SK-N-SH (cell line): ENCODE measurements at regions not wholly inside any gene's neighbourhood (a gene's known extent, or its start where the extent isn't known, plus 50 kb on each side); places are given as distances from the start of the nearest gene placed in this dataset.

Experiments
- CTCF ChIA-PET: fragments of 300-600, 350-600 bp; formaldehyde crosslinking; extraction: SDS; loops from one replicate; lab custom pipeline; 2021; lab: Yijun Ruan, JAX
- POLR2A ChIA-PET: fragments of 350-600 bp; sonication (Branson Sonifier 250); formaldehyde crosslinking; extraction: SDS; loops from one replicate; lab custom pipeline; 2020; ENCODE audit warnings: antibody characterized with exemption, inconsistent platforms; lab: Yijun Ruan, JAX
- DNase-seq: peaks from one replicate; pipeline ENCODE4 v3.0.0; 2012
- H2AFZ ChIP-seq: fragments of 200-600 bp; sonication (generic); 2 replicates; pipeline ENCODE4 v1.8.1; 2016; ENCODE audit warnings: antibody characterized with exemption, mild to moderate bottlenecking, low read depth
- H3F3A ChIP-seq: fragments of 200-600 bp; sonication (generic); replicated peaks from 2 replicates; pipeline ENCODE3; 2016; ENCODE audit warnings: antibody characterized with exemption, mild to moderate bottlenecking; ENCODE audit not compliant: insufficient read depth
- H3K27ac ChIP-seq, 2 experiments: fragments of 200-500 bp in 1 of 2; fragments of 200-600 bp in 1 of 2; sonication (Bioruptor generic) in 1 of 2; sonication (generic), shearing (Covaris generic) in 1 of 2; 2 replicates each; pipeline versions ENCODE4 v1.5.1 to v1.6.1; 2014 to 2016; ENCODE audit warnings: low read depth in 2 of 2, inconsistent platforms in 1 of 2, low read length in 1 of 2, mild to moderate bottlenecking in 1 of 2, mixed read lengths in 1 of 2
- H3K27me3 ChIP-seq: fragments of 200-600 bp; sonication (generic), shearing (Covaris generic); 2 replicates; pipeline ENCODE4 v1.6.1; 2016; ENCODE audit warnings: mixed run types; ENCODE audit not compliant: insufficient read depth
- H3K36me3 ChIP-seq, 2 experiments: fragments of 200-500 bp in 1 of 2; fragments of 200-600 bp in 1 of 2; sonication (Bioruptor generic) in 1 of 2; sonication (generic) in 1 of 2; replicated peaks in 1 of 2; 2 replicates each; pipeline versions ENCODE3 to v1.5.1; 2014 to 2016; ENCODE audit warnings: low read length in 1 of 2, mild to moderate bottlenecking in 1 of 2; ENCODE audit not compliant: insufficient read depth in 2 of 2, control insufficient read depth in 1 of 2
- H3K4me1 ChIP-seq, 2 experiments: fragments of 200-500 bp in 1 of 2; fragments of 200-600 bp in 1 of 2; sonication (Bioruptor generic) in 1 of 2; sonication (generic), shearing (Covaris generic) in 1 of 2; 2 replicates each; pipeline versions ENCODE4 v1.5.1 to v1.6.1; 2014 to 2016; ENCODE audit warnings: low read depth in 1 of 2, low read length in 1 of 2, mixed run types in 1 of 2; ENCODE audit not compliant: insufficient read depth in 2 of 2, control insufficient read depth in 1 of 2
- H3K4me2 ChIP-seq: fragments of 200-600 bp; sonication (generic), shearing (Covaris generic); 2 replicates; pipeline ENCODE4 v1.6.1; 2017; ENCODE audit warnings: mixed run types
- H3K4me3 ChIP-seq, 2 experiments: fragments of 200-500 bp in 1 of 2; fragments of 200-600 bp in 1 of 2; sonication (Bioruptor generic) in 1 of 2; sonication (generic), shearing (Covaris generic) in 1 of 2; 2 replicates each; pipeline versions ENCODE4 v1.5.1 to v1.8.1; 2014 to 2016; ENCODE audit warnings: low read depth in 2 of 2, inconsistent platforms in 1 of 2, low read length in 1 of 2, mild to moderate bottlenecking in 1 of 2, mixed read lengths in 1 of 2, moderate library complexity in 1 of 2
- H3K79me2 ChIP-seq: fragments of 200-600 bp; sonication (generic); 2 replicates; pipeline ENCODE4 v1.8.1; 2017; ENCODE audit warnings: mild to moderate bottlenecking; ENCODE audit not compliant: insufficient read depth
- H3K9ac ChIP-seq: fragments of 200-600 bp; sonication (generic); 2 replicates; pipeline ENCODE4 v1.6.1; 2017; ENCODE audit warnings: mixed run types
- H3K9me2 ChIP-seq: fragments of 200-600 bp; sonication (generic); 2 replicates; pipeline ENCODE4 v1.6.1; 2017; ENCODE audit warnings: mixed run types
- H3K9me3 ChIP-seq: fragments of 200-600 bp; sonication (generic); 2 replicates; pipeline ENCODE4 v1.6.1; 2017; ENCODE audit warnings: mixed run types, mild to moderate bottlenecking, moderate library complexity
- H4K20me1 ChIP-seq: fragments of 200-600 bp; sonication (generic); 2 replicates; pipeline ENCODE4 v1.6.1; 2017; ENCODE audit warnings: mild to moderate bottlenecking, mixed run types; ENCODE audit not compliant: insufficient read depth
- EP300 ChIP-seq, 2 experiments: IDR thresholded peaks; 2 replicates each; pipeline versions ENCODE4 v1.4.0 to v1.6.1; 2012; ENCODE audit warnings: borderline replicate concordance in 1 of 2, low read depth in 1 of 2, low read length in 1 of 2
- EZH2phosphoT487 ChIP-seq: fragments of 200-600 bp; sonication (generic); IDR thresholded peaks from 2 replicates; pipeline ENCODE4 v1.6.1; 2017; ENCODE audit warnings: low read depth, mixed run types, mild to moderate bottlenecking, antibody characterized with exemption, moderate library complexity, borderline replicate concordance
- FOSL2 ChIP-seq: IDR thresholded peaks from 2 replicates; pipeline ENCODE4 v1.4.0; 2012; ENCODE audit warnings: low read depth, mild to moderate bottlenecking, moderate library complexity, borderline replicate concordance
- GATA2 ChIP-seq: sonication (generic); formaldehyde crosslinking; IDR thresholded peaks from 2 replicates; pipeline ENCODE4 v1.5.0; 2020; ENCODE audit warnings: mild to moderate bottlenecking, missing genetic modification reagents
- JUND ChIP-seq: IDR thresholded peaks from 2 replicates; pipeline ENCODE4 v1.4.0; 2012
- MEF2A ChIP-seq: IDR thresholded peaks from 2 replicates; pipeline ENCODE4 v1.4.0; 2012; ENCODE audit warnings: low read depth, borderline replicate concordance
- NFIC ChIP-seq: IDR thresholded peaks from 2 replicates; pipeline ENCODE4 v1.4.0; 2012; ENCODE audit warnings: borderline replicate concordance
- NRF1 ChIP-seq: IDR thresholded peaks from 2 replicates; pipeline ENCODE4 v1.6.1; 2012; ENCODE audit warnings: low read depth, mild to moderate bottlenecking, low read length
- POLR2AphosphoS5 ChIP-seq: IDR thresholded peaks from 2 replicates; pipeline ENCODE4 v1.6.1; 2012; ENCODE audit warnings: low read depth, low read length
- RAD21 ChIP-seq: IDR thresholded peaks from 2 replicates; pipeline ENCODE4 v1.6.1; 2012; ENCODE audit warnings: mild to moderate bottlenecking, low read length
- RCOR1 ChIP-seq: fragments of 150-350 bp; IDR thresholded peaks from 2 replicates; pipeline ENCODE4 v1.6.1; 2017; ENCODE audit warnings: antibody characterized with exemption, low read length
- RXRA ChIP-seq: IDR thresholded peaks from 2 replicates; pipeline ENCODE4 v1.4.0; 2012; ENCODE audit warnings: low read depth, mild to moderate bottlenecking, borderline replicate concordance
- SMC3 ChIP-seq: IDR thresholded peaks from 2 replicates; pipeline ENCODE4 v1.6.1; 2012; ENCODE audit warnings: low read depth, low read length, improper control_type of control experiment
- TCF12 ChIP-seq: IDR thresholded peaks from 2 replicates; pipeline ENCODE4 v1.4.0; 2012
- TEAD4 ChIP-seq: IDR thresholded peaks from 2 replicates; pipeline ENCODE4 v1.4.0; 2012; ENCODE audit warnings: mild to moderate bottlenecking, borderline replicate concordance; ENCODE audit not compliant: insufficient read depth
- YY1 ChIP-seq: IDR thresholded peaks from 2 replicates; pipeline ENCODE4 v1.4.0; 2012; ENCODE audit warnings: low read depth, mild to moderate bottlenecking
- WGBS: methylation state at CpG from one replicate; pipeline ENCODE4 v1.1.6; 2017; ENCODE audit warnings: low lambda C conversion rate; 5-methylcytosine and 5-hydroxymethylcytosine counted together
- TF ChIP-seq, protein P1 (sequence below): fragments of 200-600 bp; sonication (generic); IDR thresholded peaks from 2 replicates; pipeline ENCODE4 v1.6.1; 2017; ENCODE audit warnings: antibody characterized with exemption, mild to moderate bottlenecking, moderate library complexity
- TF ChIP-seq, protein P2 (sequence below): IDR thresholded peaks from 2 replicates; pipeline ENCODE4 v1.4.0; 2012; ENCODE audit warnings: low read depth
- TF ChIP-seq, protein P3 (sequence below): IDR thresholded peaks from 2 replicates; pipeline ENCODE4; 2012
- TF ChIP-seq, protein P4 (sequence below): IDR thresholded peaks from 2 replicates; pipeline ENCODE4 v1.4.0; 2012; ENCODE audit warnings: low read depth, borderline replicate concordance

DNA sequence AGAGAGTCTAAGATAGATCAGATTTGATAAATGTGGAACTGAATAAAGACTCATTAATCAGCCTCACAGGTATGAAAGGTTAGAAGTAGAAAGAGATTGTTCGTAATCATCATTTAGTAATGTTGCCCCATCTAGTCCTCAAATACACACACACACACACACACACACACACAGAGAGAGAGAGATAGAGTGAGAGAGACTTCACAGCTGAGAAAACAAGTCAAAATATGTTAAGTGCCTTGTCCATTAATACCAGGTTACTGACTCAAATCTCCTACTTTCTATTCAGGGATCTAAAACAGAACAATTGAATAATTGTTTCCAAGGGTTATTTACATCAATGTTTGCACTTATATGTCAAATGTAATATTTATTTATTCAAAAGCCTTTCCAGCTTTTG lies 284.6 kb downstream of the MRPS30 start:
- CTCF ChIA-PET: no interaction called here

DNA sequence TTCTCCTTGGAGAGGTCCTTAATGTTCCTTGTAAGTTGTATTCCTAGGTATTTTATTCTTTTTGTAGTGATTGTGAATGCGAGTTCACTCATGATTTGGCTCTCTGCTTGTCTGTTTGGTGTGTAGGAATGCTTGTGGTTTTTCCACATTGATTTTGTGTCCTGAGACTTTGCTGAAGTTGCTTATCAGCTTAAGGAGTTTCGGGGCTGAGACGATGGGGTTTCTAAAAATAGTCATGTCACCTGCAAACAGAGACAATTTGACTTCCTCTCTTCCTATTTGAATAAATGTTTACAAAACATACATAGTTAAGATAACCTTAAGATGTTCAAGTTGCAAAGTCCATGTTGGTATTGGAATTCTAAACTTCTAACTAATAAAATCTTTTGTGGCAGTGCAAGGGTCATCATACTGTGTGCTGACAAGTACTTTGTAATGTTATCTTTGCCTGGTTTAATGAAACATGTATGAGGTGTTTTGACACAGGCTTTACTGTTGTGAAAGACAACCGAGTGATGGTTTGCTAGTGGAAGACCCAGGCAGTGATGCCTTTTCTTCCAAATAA lies 286.2 kb downstream of the MRPS30 start:
- Histone ChIP-seq H4K20me1 (no peaks in the 10 kb centered on the region), H3K36me3 (no peaks in the 10 kb centered on the region), H3F3A (no peaks in the 10 kb centered on the region), H3K27me3 (no peaks in the 10 kb centered on the region), H3K79me2 (no peaks in the 10 kb centered on the region), H3K9ac (no peak overlapping the region), H3K4me1 (no peaks in the 10 kb centered on the region), H3K4me2 (no peak overlapping the region), H3K4me3 (no peak overlapping the region), H3K9me2 (no peaks in the 10 kb centered on the region; the same call in 1 of the 2 replicates), H2AFZ (no peak overlapping the region), H3K27ac (no peak overlapping the region), H3K9me3 (no peaks in the 10 kb centered on the region)
- no peak for TF ChIP-seq EZH2phosphoT487
- TF ChIP-seq RCOR1: no peak
- TF ChIP-seq YY1: no peak
- TF ChIP-seq NFIC: no peak
- no peak for TF ChIP-seq RXRA
- no peak for TF ChIP-seq EP300 (IDR thresholded peaks at IDR 0.05; ENCODE audit: borderline replicate concordance in 1 of 2, low read depth in 1 of 2, low read length in 1 of 2)
- no peak for TF ChIP-seq TEAD4
- TF ChIP-seq, protein P1, sequence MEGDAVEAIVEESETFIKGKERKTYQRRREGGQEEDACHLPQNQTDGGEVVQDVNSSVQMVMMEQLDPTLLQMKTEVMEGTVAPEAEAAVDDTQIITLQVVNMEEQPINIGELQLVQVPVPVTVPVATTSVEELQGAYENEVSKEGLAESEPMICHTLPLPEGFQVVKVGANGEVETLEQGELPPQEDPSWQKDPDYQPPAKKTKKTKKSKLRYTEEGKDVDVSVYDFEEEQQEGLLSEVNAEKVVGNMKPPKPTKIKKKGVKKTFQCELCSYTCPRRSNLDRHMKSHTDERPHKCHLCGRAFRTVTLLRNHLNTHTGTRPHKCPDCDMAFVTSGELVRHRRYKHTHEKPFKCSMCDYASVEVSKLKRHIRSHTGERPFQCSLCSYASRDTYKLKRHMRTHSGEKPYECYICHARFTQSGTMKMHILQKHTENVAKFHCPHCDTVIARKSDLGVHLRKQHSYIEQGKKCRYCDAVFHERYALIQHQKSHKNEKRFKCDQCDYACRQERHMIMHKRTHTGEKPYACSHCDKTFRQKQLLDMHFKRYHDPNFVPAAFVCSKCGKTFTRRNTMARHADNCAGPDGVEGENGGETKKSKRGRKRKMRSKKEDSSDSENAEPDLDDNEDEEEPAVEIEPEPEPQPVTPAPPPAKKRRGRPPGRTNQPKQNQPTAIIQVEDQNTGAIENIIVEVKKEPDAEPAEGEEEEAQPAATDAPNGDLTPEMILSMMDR: no peak
- TF ChIP-seq, protein P2, sequence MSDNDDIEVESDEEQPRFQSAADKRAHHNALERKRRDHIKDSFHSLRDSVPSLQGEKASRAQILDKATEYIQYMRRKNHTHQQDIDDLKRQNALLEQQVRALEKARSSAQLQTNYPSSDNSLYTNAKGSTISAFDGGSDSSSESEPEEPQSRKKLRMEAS: no peak
- TF ChIP-seq POLR2AphosphoS5: no peak
- TF ChIP-seq, protein P3, sequence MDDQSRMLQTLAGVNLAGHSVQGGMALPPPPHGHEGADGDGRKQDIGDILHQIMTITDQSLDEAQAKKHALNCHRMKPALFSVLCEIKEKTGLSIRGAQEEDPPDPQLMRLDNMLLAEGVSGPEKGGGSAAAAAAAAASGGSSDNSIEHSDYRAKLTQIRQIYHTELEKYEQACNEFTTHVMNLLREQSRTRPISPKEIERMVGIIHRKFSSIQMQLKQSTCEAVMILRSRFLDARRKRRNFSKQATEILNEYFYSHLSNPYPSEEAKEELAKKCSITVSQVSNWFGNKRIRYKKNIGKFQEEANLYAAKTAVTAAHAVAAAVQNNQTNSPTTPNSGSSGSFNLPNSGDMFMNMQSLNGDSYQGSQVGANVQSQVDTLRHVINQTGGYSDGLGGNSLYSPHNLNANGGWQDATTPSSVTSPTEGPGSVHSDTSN: no peak
- WGBS: 0% methylated on average over 4 of the region's 4 CpGs
- ChIA-PET POLR2A (no interaction called here), CTCF (no interaction called here)
- no peak for DNase-seq

More for the DNA sequence above, 284.6 kb downstream of the MRPS30 start:
- H3K4me3 ChIP-seq: no peak overlapping the region
- H4K20me1 ChIP-seq: no peaks in the 10 kb centered on the region
- 0% methylated on average over 1 of the region's 1 CpG for WGBS
- DNase-seq: no peak
- H3K4me1 ChIP-seq: no peaks in the 10 kb centered on the region
- H3F3A ChIP-seq: no peaks in the 10 kb centered on the region
- H3K9me3 ChIP-seq: no peaks in the 10 kb centered on the region
- no peak overlapping the region for H2AFZ ChIP-seq
- no peak for TF ChIP-seq MEF2A
- no peak for TF ChIP-seq JUND
- TF ChIP-seq YY1: no peak
- no peak for TF ChIP-seq POLR2AphosphoS5
- TF ChIP-seq TEAD4: no peak
- TF ChIP-seq FOSL2: no peak
- TF ChIP-seq SMC3: no peak
- TF ChIP-seq NRF1: no peak
- no peak for TF ChIP-seq EP300 (IDR thresholded peaks at IDR 0.05; ENCODE audit: borderline replicate concordance in 1 of 2, low read depth in 1 of 2, low read length in 1 of 2)
- no peak for TF ChIP-seq RAD21
- TF ChIP-seq GATA2: no peak
- TF ChIP-seq, protein P2: no peak
- TF ChIP-seq RCOR1: no peak
- no peak for TF ChIP-seq EZH2phosphoT487
- TF ChIP-seq, protein P4, sequence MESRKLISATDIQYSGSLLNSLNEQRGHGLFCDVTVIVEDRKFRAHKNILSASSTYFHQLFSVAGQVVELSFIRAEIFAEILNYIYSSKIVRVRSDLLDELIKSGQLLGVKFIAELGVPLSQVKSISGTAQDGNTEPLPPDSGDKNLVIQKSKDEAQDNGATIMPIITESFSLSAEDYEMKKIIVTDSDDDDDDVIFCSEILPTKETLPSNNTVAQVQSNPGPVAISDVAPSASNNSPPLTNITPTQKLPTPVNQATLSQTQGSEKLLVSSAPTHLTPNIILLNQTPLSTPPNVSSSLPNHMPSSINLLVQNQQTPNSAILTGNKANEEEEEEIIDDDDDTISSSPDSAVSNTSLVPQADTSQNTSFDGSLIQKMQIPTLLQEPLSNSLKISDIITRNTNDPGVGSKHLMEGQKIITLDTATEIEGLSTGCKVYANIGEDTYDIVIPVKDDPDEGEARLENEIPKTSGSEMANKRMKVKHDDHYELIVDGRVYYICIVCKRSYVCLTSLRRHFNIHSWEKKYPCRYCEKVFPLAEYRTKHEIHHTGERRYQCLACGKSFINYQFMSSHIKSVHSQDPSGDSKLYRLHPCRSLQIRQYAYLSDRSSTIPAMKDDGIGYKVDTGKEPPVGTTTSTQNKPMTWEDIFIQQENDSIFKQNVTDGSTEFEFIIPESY: no peak
- TF ChIP-seq NFIC: no peak
- no peak for TF ChIP-seq TCF12
- POLR2A ChIA-PET: no interaction called here
- no peaks in the 10 kb centered on the region for H3K36me3 ChIP-seq
- H3K79me2 ChIP-seq: no peaks in the 10 kb centered on the region
- no peaks in the 10 kb centered on the region; the same call in 1 of the 2 replicates for H3K9me2 ChIP-seq
- H3K9ac ChIP-seq: no peak overlapping the region
- H3K27me3 ChIP-seq: no peaks in the 10 kb centered on the region
- H3K4me2 ChIP-seq: no peak overlapping the region
- H3K27ac ChIP-seq: no peak overlapping the region
